GM13976 (cell line): ENCODE measurements at regions not wholly inside any gene's neighbourhood (a gene's known extent, or its start where the extent isn't known, plus 50 kb on each side); places are given as distances from the start of the nearest gene placed in this dataset.

ENCODE experiments used
- DNase-seq: peaks from one replicate; pipeline ENCODE4 v3.0.0; 2012; ENCODE audit warnings: low spot score
- in situ Hi-C: fragments of 300-500 bp; cut with MboI; formaldehyde crosslinking; loops from one replicate; pipeline ENCODE4 v1.12.0; 2022; ENCODE audit warnings: low sequenced_read_pairs, mixed read lengths, inconsistent platforms; ENCODE audit not compliant: unreplicated experiment
- TF ChIP-seq, protein P1 (sequence below): IDR thresholded peaks from 2 replicates; pipeline ENCODE4 v1.5.1; 2012; ENCODE audit warnings: borderline replicate concordance, mild to moderate bottlenecking; ENCODE audit not compliant: insufficient read depth; ENCODE audit errors: extremely low read depth, missing control alignments, control extremely low read depth

DNA sequence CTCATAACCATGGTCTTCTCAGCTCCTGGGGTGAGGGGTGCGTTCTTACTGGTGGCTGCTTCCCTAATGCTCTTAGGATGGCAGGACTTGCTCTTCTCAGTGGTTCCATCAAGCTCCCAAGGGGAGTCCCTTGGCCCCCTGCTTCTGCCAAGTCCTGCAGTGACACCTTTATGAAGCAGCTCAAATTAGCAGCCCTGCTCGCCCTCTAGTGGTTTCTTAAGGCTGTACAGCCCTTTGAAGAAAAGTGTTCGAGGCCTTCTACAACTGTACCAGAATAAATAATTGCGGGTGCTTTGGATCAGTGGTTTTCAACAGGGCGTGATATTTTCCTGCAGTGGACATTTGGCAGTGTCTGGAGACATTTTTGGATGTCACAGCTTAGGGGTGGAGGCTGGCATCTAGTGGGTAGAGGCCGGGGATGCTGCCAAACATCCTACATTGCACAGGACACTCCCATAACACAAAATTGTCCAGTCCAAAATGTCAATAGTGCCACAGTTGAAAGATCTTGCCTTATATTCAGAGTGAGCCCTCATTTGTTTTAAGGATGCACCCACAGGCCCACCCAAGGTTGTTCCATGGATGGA lies 204.7 kb upstream of the S100G start:
- TF ChIP-seq, protein P1, sequence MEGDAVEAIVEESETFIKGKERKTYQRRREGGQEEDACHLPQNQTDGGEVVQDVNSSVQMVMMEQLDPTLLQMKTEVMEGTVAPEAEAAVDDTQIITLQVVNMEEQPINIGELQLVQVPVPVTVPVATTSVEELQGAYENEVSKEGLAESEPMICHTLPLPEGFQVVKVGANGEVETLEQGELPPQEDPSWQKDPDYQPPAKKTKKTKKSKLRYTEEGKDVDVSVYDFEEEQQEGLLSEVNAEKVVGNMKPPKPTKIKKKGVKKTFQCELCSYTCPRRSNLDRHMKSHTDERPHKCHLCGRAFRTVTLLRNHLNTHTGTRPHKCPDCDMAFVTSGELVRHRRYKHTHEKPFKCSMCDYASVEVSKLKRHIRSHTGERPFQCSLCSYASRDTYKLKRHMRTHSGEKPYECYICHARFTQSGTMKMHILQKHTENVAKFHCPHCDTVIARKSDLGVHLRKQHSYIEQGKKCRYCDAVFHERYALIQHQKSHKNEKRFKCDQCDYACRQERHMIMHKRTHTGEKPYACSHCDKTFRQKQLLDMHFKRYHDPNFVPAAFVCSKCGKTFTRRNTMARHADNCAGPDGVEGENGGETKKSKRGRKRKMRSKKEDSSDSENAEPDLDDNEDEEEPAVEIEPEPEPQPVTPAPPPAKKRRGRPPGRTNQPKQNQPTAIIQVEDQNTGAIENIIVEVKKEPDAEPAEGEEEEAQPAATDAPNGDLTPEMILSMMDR: peak; percentile 79
- DNase-seq: peak; percentile 38
- in situ Hi-C loops: loop anchor here (25.0 kb wide), 2 partner anchors 308 to 683 kb away; no protein-coding TSS in a partner anchor

DNA sequence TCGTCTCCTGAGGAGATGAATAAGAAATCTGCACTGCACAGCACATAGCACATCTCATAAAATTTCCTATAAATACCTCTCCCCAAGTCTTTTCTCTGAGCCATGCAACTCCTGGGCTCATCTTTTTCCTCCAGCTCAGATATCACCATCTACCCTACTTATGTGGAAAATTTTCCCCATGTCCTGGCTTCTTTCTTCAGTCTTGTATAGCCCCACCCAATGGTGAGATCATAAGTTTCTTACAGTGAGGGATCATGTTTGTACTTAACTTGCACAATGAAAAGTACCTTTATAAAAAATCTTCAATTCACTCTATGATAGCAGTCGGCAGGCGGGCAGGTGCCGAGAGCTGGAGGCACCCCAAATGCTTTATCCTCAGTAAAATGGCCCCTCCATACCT lies 198.6 kb upstream of the S100G start:
- no peak for DNase-seq
- in situ Hi-C loops: loop anchor here (25.0 kb wide), 1 partner anchor 236 kb away; no protein-coding TSS in a partner anchor
- TF ChIP-seq, protein P1: no peak

DNA sequence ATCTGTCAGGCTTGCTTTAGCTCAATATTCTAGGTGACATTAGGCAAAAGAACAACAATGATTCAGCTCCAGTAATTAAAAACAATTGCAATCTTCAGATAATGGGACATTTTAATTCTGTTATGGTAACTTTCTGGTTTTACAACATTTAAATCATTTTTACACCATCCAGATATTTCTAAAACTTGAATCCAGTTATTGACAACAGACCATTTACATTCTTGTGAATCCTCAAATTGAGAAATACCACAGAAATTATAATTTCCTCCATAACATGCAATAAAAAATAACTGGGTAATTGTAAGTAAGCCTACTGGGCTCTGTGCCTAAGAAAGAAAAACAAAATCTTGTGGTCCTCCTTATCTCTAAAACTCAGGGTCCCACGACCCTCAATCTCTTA lies 195.0 kb upstream of the S100G start:
- in situ Hi-C loops: loop anchor here (25.0 kb wide), 1 partner anchor 232 kb away; no protein-coding TSS in a partner anchor
- TF ChIP-seq, protein P1: no peak
- no peak for DNase-seq

- no peak for DNase-seq
- TF ChIP-seq, protein P1: no peak
- in situ Hi-C loops: loop anchor here (25.0 kb wide), 1 partner anchor 230 kb away; no protein-coding TSS in a partner anchor
Measured at GRCh38 chrX:16457239-16457638, 192.7 kb upstream of the S100G start.

GRCh38 chrX:16458208-16458607 lies 191.8 kb upstream of the S100G start:
- in situ Hi-C loops: loop anchor here (25.0 kb wide), 1 partner anchor 229 kb away; no protein-coding TSS in a partner anchor
- TF ChIP-seq, protein P1: no peak
- no peak for DNase-seq

- TF ChIP-seq, protein P1: no peak
- no peak for DNase-seq
- in situ Hi-C loops: loop anchor here (25.0 kb wide), 1 partner anchor 228 kb away; no protein-coding TSS in a partner anchor
Measured at GRCh38 chrX:16459008-16459407, 190.9 kb upstream of the S100G start.
